ENCODE measurements at regions not wholly inside any gene's neighbourhood (a gene's known extent, or its start where the extent isn't known, plus 50 kb on each side); places are given as distances from the start of the nearest gene placed in this dataset.

DNA sequence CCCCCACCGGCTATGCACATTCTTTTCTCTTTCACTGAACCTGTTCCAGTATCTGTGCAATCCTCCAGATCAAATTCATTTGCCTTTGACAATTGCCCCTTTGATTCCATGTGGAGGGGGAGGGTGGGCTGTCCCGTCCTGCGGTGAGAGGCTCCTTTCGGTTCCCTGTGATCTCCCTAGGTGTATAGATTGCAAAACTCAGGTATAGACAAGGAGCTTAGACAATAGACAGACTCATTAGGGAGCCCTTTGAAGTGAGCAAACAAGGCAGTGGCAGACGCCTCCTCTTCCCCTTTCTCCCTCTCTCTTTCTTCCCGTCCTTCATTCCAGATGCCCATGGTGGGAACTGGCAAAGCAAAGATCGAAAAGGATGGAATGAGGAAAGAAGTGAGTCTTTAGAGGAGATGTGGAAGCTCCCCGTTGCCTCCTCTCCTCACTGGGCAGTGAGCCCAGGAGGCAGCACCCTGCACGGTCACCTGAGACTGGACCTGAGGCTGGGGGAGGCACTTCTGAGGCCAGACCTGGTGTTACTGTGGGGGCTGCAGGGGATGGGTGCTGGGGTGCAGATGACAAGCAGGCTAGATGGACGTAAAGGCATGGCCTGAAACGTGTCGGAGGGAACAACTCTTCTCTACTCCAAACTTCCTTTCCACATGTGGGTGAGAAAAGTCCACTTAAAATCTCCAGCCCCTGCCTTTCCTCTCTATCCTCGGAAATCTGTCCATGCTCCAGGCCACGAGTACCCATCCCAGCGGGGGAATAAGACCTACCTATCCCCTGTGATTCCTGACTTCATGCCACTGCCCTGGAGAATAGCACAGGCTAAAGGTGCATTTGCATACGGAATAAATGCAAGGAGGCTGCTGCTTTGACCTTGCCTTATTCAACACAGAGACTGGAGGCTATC lies 256.6 kb upstream of the FOXQ1 start:
- Histone ChIP-seq H3K27ac (ENCODE audit: low read length) (no peak overlapping the region), H3K27me3 (replicated peaks in 1 of 2; ENCODE audit: control insufficient read depth in 2 of 2, extremely low read depth in 1 of 2, insufficient read depth in 2 of 2, low read length in 1 of 2) (peaks cover 0 to 13% of the 10 kb centered on the region in 2 experiments), H3K4me1 (ENCODE audit: control insufficient read depth in 1 of 2, extremely low read depth in 1 of 2, insufficient read depth in 2 of 2, low read length in 2 of 2) (no peaks in the 10 kb centered on the region), H3K36me3 (ENCODE audit: control insufficient read depth in 2 of 2, extremely low read depth in 1 of 2, insufficient read depth in 1 of 2, low read length in 1 of 2) (no peaks in the 10 kb centered on the region), H3K9me3 (no peaks in the 10 kb centered on the region), H3K4me3 (ENCODE audit: control insufficient read depth in 1 of 2, extremely low read depth in 1 of 2, low read length in 1 of 2) (no peak overlapping the region)
- Mint-ChIP-seq H3K4me3 (no peak overlapping the region), H3K27ac (no peak overlapping the region), H3K36me3 (no peaks in the 10 kb centered on the region), H3K27me3 (peaks cover 4 to 10% of the 10 kb centered on the region in 2 donors), H3K9me3 (no peaks in the 10 kb centered on the region), H3K4me1 (no peaks in the 10 kb centered on the region)
- ChIA-PET POLR2A (no interaction called here), CTCF (no interaction called here)
- ATAC-seq (replicated peaks in 1 of 4) = no peak
- DNase-seq = no peak
- 80% methylated on average over 5 of the region's 16 CpGs for WGBS (ENCODE audit: insufficient coverage)

DNA sequence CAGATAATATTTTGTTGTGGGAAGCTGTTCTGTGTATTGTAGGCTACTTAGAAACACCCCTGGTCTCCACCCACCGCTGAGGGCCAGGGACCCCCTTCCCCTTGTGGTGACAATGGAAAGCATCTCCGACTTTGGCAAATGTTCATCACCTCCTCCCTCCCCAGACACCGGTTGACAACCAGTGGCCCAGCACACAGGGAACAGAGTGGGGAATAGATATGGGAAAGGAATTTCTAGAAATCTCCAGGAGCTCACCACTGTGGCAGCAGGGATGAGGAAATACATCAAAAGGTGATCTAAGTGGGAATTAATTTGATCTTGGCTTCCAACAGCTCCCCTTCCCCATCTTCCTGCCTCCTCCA lies 257.3 kb upstream of the FOXQ1 start:
- ATAC-seq (replicated peaks in 1 of 4) (no peak), DNase-seq (no peak)
- Histone ChIP-seq H3K27ac (ENCODE audit: low read length) (no peak overlapping the region), H3K36me3 (ENCODE audit: control insufficient read depth in 2 of 2, extremely low read depth in 1 of 2, insufficient read depth in 1 of 2, low read length in 1 of 2) (no peaks in the 10 kb centered on the region), H3K4me1 (ENCODE audit: control insufficient read depth in 1 of 2, extremely low read depth in 1 of 2, insufficient read depth in 2 of 2, low read length in 2 of 2) (no peaks in the 10 kb centered on the region), H3K9me3 (no peaks in the 10 kb centered on the region), H3K4me3 (ENCODE audit: control insufficient read depth in 1 of 2, extremely low read depth in 1 of 2, low read length in 1 of 2) (no peak overlapping the region), H3K27me3 (replicated peaks in 1 of 2; ENCODE audit: control insufficient read depth in 2 of 2, extremely low read depth in 1 of 2, insufficient read depth in 2 of 2, low read length in 1 of 2) (peaks cover 0 to 13% of the 10 kb centered on the region in 2 experiments)
- H3K4me1 Mint-ChIP-seq = no peaks in the 10 kb centered on the region
- POLR2A ChIA-PET = no interaction called here
- no peaks in the 10 kb centered on the region for H3K9me3 Mint-ChIP-seq
- no peak overlapping the region for H3K27ac Mint-ChIP-seq
- no peaks in the 10 kb centered on the region for H3K36me3 Mint-ChIP-seq
- no peak overlapping the region for H3K4me3 Mint-ChIP-seq
- WGBS (ENCODE audit: insufficient coverage) = no CpG with 5 or more reads among the region's 3 CpGs
- CTCF ChIA-PET = no interaction called here
- H3K27me3 Mint-ChIP-seq = peaks cover 8 to 12% of the 10 kb centered on the region in 2 donors

DNA sequence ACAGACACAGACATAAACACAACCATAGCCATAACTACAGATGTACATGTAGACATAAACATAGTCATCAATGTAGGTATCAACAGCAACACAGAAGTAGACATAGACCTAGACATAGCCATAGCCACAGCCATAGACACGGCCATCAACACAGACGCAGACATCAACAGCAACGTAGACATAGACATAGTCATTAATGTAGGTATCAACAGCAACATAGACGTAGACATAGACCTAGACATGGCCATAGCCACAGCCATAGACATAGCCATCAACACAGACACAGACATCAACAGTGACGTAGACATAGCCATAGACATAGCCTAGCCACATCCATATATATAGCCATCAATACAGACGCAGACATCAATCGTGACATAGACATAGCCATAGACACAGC lies 258.3 kb upstream of the FOXQ1 start:
- H3K4me3 ChIP-seq (ENCODE audit: control insufficient read depth in 1 of 2, extremely low read depth in 1 of 2, low read length in 1 of 2) = no peak overlapping the region
- H3K36me3 ChIP-seq (ENCODE audit: control insufficient read depth in 2 of 2, extremely low read depth in 1 of 2, insufficient read depth in 1 of 2, low read length in 1 of 2) = no peaks in the 10 kb centered on the region
- ATAC-seq (replicated peaks in 1 of 4) = peak in 1 of 4 experiments; percentile 13
- H3K9me3 ChIP-seq = no peaks in the 10 kb centered on the region
- H3K9me3 Mint-ChIP-seq = no peaks in the 10 kb centered on the region
- no peak overlapping the region for H3K27ac ChIP-seq (ENCODE audit: low read length)
- no peaks in the 10 kb centered on the region for H3K4me1 ChIP-seq (ENCODE audit: control insufficient read depth in 1 of 2, extremely low read depth in 1 of 2, insufficient read depth in 2 of 2, low read length in 2 of 2)
- no peaks in the 10 kb centered on the region for H3K4me1 Mint-ChIP-seq
- H3K4me3 Mint-ChIP-seq = no peak overlapping the region
- no peak overlapping the region for H3K27ac Mint-ChIP-seq
- ChIA-PET CTCF (no interaction called here), POLR2A (no interaction called here)
- peak in 1 of 35 experiments; percentile 2 for DNase-seq
- no peaks in the 10 kb centered on the region for H3K36me3 Mint-ChIP-seq
- peaks cover 12 to 16% of the 10 kb centered on the region in 2 donors for H3K27me3 Mint-ChIP-seq
- 78% methylated on average over 7 of the region's 7 CpGs for WGBS (ENCODE audit: insufficient coverage)
- peaks cover 0 to 13% of the 10 kb centered on the region in 2 experiments for H3K27me3 ChIP-seq (replicated peaks in 1 of 2; ENCODE audit: control insufficient read depth in 2 of 2, extremely low read depth in 1 of 2, insufficient read depth in 2 of 2, low read length in 1 of 2)

DNA sequence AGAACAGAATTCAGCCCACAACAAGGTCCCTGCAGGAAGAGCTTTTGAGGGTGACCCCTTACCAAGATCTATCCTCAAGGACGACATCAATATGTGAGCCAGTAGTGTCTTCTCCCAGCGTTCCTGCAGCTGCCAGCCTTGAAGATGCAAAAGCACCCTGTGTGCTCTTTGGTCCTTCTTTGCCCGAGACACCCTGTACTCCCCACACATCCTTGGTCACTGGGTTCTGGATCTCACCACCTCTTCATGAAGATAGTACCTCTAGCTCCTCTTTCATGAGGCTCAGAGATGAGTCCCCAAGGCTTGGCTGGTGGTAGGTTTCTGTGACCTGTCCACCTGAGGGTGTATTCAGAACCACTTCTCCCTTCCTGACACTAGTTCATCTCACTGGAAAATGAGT lies 259.6 kb upstream of the FOXQ1 start:
- Histone ChIP-seq H3K27ac (ENCODE audit: low read length) (no peak overlapping the region), H3K36me3 (ENCODE audit: control insufficient read depth in 2 of 2, extremely low read depth in 1 of 2, insufficient read depth in 1 of 2, low read length in 1 of 2) (no peaks in the 10 kb centered on the region), H3K9me3 (no peaks in the 10 kb centered on the region), H3K27me3 (replicated peaks in 1 of 2; ENCODE audit: control insufficient read depth in 2 of 2, extremely low read depth in 1 of 2, insufficient read depth in 2 of 2, low read length in 1 of 2) (peaks cover 0 to 13% of the 10 kb centered on the region in 2 experiments), H3K4me1 (ENCODE audit: control insufficient read depth in 1 of 2, extremely low read depth in 1 of 2, insufficient read depth in 2 of 2, low read length in 2 of 2) (no peaks in the 10 kb centered on the region), H3K4me3 (ENCODE audit: control insufficient read depth in 1 of 2, extremely low read depth in 1 of 2, low read length in 1 of 2) (no peak overlapping the region)
- no peak overlapping the region for H3K4me3 Mint-ChIP-seq
- ATAC-seq (replicated peaks in 1 of 4) = no peak
- CTCF ChIA-PET = no interaction called here
- no peaks in the 10 kb centered on the region for H3K36me3 Mint-ChIP-seq
- DNase-seq = no peak
- POLR2A ChIA-PET = no interaction called here
- H3K4me1 Mint-ChIP-seq = peaks cover 0 to 5% (median 2%) of the 10 kb centered on the region in 3 donors
- peaks cover 24 to 27% of the 10 kb centered on the region in 2 donors for H3K27me3 Mint-ChIP-seq
- H3K27ac Mint-ChIP-seq = no peak overlapping the region
- 90% methylated on average over 2 of the region's 3 CpGs for WGBS (ENCODE audit: insufficient coverage)
- H3K9me3 Mint-ChIP-seq = no peaks in the 10 kb centered on the region

DNA sequence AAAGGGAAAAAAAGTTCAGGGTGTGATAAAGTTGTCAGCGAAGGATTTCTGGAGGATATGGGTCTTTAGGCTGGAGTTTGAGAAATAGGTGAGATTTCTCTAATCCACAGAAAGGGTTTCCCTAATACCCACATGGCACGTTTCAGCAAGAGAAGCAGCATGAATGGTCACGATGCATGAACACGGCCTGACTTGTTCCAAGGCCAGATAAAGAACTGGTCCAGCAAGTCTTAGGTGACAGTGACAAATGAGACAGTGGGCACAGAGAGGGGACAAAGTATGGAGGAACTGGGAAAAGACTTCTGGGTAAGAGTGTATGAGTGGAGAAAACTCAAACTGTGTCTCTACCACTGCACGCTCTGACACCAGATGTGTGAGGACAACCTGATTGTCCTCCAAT lies 262.0 kb upstream of the FOXQ1 start:
- ChIA-PET CTCF (no interaction called here), POLR2A (no interaction called here)
- no peak overlapping the region for H3K4me3 ChIP-seq (ENCODE audit: control insufficient read depth in 1 of 2, extremely low read depth in 1 of 2, low read length in 1 of 2)
- no peaks in the 10 kb centered on the region for H3K36me3 ChIP-seq (ENCODE audit: control insufficient read depth in 2 of 2, extremely low read depth in 1 of 2, insufficient read depth in 1 of 2, low read length in 1 of 2)
- H3K27ac Mint-ChIP-seq = no peak overlapping the region
- DNase-seq = no peak
- H3K27me3 ChIP-seq (replicated peaks in 1 of 2; ENCODE audit: control insufficient read depth in 2 of 2, extremely low read depth in 1 of 2, insufficient read depth in 2 of 2, low read length in 1 of 2) = peaks cover 0 to 16% of the 10 kb centered on the region in 2 experiments
- 100% methylated on average over 2 of the region's 5 CpGs for WGBS (ENCODE audit: insufficient coverage)
- peaks cover 0 to 5% (median 2%) of the 10 kb centered on the region in 3 donors for H3K4me1 Mint-ChIP-seq
- H3K36me3 Mint-ChIP-seq = no peaks in the 10 kb centered on the region
- no peaks in the 10 kb centered on the region for H3K4me1 ChIP-seq (ENCODE audit: control insufficient read depth in 1 of 2, extremely low read depth in 1 of 2, insufficient read depth in 2 of 2, low read length in 2 of 2)
- H3K27ac ChIP-seq (ENCODE audit: low read length) = no peak overlapping the region
- H3K27me3 Mint-ChIP-seq = peaks cover 35 to 42% of the 10 kb centered on the region in 2 donors
- H3K9me3 ChIP-seq = no peaks in the 10 kb centered on the region
- ATAC-seq (replicated peaks in 1 of 4) = no peak
- no peak overlapping the region for H3K4me3 Mint-ChIP-seq
- H3K9me3 Mint-ChIP-seq = no peaks in the 10 kb centered on the region

DNA sequence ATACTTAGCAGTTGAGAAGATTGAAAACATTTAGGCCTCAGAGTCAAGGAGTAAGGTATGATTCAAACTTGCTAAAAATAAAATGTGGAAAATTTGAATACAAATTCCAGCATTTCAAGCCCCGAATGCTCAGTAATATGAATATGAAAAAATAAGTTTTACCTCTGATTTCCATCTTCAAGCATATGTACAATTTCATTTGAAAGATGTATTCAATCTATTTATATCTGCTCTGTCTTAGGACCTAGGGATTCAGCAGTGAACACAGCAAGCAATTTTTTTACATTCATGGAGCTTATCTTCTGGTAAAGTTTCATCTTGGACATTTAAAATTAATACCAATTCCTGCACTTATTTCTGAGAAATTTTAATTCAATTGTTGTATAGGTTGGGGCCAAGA lies 262.7 kb upstream of the FOXQ1 start:
- Mint-ChIP-seq H3K4me3 (no peak overlapping the region), H3K4me1 (peaks cover 0 to 5% (median 2%) of the 10 kb centered on the region in 3 donors), H3K9me3 (no peaks in the 10 kb centered on the region), H3K27ac (no peak overlapping the region), H3K36me3 (no peaks in the 10 kb centered on the region), H3K27me3 (peaks cover 40 to 47% of the 10 kb centered on the region in 2 donors)
- CTCF ChIA-PET = no interaction called here
- Histone ChIP-seq H3K4me3 (ENCODE audit: control insufficient read depth in 1 of 2, extremely low read depth in 1 of 2, low read length in 1 of 2) (no peak overlapping the region), H3K36me3 (ENCODE audit: control insufficient read depth in 2 of 2, extremely low read depth in 1 of 2, insufficient read depth in 1 of 2, low read length in 1 of 2) (no peaks in the 10 kb centered on the region), H3K9me3 (no peaks in the 10 kb centered on the region), H3K27me3 (replicated peaks in 1 of 2; ENCODE audit: control insufficient read depth in 2 of 2, extremely low read depth in 1 of 2, insufficient read depth in 2 of 2, low read length in 1 of 2) (peaks cover 0 to 14% of the 10 kb centered on the region in 2 experiments), H3K4me1 (ENCODE audit: control insufficient read depth in 1 of 2, extremely low read depth in 1 of 2, insufficient read depth in 2 of 2, low read length in 2 of 2) (no peaks in the 10 kb centered on the region), H3K27ac (ENCODE audit: low read length) (no peak overlapping the region)
- WGBS (ENCODE audit: insufficient coverage) = no CpG with 5 or more reads among the region's 1 CpG
- no peak for ATAC-seq (replicated peaks in 1 of 4)
- POLR2A ChIA-PET = no interaction called here
- DNase-seq = no peak
